ENCODE measurements at regions not wholly inside any gene's neighbourhood (a gene's known extent, or its start where the extent isn't known, plus 50 kb on each side); places are given as distances from the start of the nearest gene placed in this dataset.

- TF ChIP-seq, protein P1, sequence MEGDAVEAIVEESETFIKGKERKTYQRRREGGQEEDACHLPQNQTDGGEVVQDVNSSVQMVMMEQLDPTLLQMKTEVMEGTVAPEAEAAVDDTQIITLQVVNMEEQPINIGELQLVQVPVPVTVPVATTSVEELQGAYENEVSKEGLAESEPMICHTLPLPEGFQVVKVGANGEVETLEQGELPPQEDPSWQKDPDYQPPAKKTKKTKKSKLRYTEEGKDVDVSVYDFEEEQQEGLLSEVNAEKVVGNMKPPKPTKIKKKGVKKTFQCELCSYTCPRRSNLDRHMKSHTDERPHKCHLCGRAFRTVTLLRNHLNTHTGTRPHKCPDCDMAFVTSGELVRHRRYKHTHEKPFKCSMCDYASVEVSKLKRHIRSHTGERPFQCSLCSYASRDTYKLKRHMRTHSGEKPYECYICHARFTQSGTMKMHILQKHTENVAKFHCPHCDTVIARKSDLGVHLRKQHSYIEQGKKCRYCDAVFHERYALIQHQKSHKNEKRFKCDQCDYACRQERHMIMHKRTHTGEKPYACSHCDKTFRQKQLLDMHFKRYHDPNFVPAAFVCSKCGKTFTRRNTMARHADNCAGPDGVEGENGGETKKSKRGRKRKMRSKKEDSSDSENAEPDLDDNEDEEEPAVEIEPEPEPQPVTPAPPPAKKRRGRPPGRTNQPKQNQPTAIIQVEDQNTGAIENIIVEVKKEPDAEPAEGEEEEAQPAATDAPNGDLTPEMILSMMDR (IDR thresholded peaks at IDR 0.05), result no peak
- no peak for TF ChIP-seq POLR2A (IDR thresholded peaks at IDR 0.05)
These were observed 232.8 kb upstream of the EXOC2 start for GRCh38 chr6:925656-926213.

Data from testis (tissue), 2 donors.